ENCODE measurements at regions not wholly inside any gene's neighbourhood (a gene's known extent, or its start where the extent isn't known, plus 50 kb on each side); places are given as distances from the start of the nearest gene placed in this dataset.

- TF ChIP-seq POLR2AphosphoS5 (IDR thresholded peaks at IDR 0.05) (no peak), EP300 (IDR thresholded peaks at IDR 0.05) (no peak)
- TF ChIP-seq, protein P1, sequence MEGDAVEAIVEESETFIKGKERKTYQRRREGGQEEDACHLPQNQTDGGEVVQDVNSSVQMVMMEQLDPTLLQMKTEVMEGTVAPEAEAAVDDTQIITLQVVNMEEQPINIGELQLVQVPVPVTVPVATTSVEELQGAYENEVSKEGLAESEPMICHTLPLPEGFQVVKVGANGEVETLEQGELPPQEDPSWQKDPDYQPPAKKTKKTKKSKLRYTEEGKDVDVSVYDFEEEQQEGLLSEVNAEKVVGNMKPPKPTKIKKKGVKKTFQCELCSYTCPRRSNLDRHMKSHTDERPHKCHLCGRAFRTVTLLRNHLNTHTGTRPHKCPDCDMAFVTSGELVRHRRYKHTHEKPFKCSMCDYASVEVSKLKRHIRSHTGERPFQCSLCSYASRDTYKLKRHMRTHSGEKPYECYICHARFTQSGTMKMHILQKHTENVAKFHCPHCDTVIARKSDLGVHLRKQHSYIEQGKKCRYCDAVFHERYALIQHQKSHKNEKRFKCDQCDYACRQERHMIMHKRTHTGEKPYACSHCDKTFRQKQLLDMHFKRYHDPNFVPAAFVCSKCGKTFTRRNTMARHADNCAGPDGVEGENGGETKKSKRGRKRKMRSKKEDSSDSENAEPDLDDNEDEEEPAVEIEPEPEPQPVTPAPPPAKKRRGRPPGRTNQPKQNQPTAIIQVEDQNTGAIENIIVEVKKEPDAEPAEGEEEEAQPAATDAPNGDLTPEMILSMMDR (IDR thresholded peaks at IDR 0.05) = no peak
Measured at GRCh38 chr13:22486490-22486889, 694.3 kb upstream of the SGCG start.
